MM.1S (cell line): ENCODE measurements at regions not wholly inside any gene's neighbourhood (a gene's known extent, or its start where the extent isn't known, plus 50 kb on each side); places are given as distances from the start of the nearest gene placed in this dataset.

Experiments used
- EZH2 ChIP-seq: fragments of 300-600 bp; sonication (generic); optimal IDR thresholded peaks from 2 replicates; pipeline ENCODE3; 2017; ENCODE audit warnings: low read depth, mild to moderate bottlenecking, antibody characterized with exemption, low read length, mixed read lengths
- EZH2phosphoT487 ChIP-seq: fragments of 300-600 bp; sonication (generic); IDR thresholded peaks from 2 replicates; pipeline ENCODE4 v1.6.1; 2018; ENCODE audit warnings: antibody characterized with exemption, low read length
- TF ChIP-seq, protein P1 (sequence below): fragments of 300-600 bp; sonication (generic); IDR thresholded peaks from 2 replicates; pipeline ENCODE4 v1.5.1; 2016; ENCODE audit warnings: antibody characterized with exemption, low read length, mixed read lengths

DNA sequence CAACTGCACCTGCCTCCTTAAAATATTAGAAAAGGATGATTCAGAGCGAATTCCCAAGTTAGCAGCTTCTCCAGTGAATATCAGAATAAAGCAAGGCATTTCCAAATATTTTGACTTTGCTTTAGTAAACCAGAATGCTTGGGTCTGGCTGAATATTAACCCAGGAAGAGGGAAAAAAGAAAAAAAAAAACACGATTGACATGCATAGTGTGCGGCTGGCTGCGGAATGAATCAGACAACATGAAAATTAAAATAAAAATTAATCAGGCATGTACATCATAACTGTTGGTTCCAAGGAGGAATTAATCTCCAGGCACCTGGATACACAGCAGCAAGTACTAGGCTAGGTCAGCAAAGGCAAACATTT lies 105.8 kb upstream of the NCKAP5 start:
- TF ChIP-seq, protein P1, sequence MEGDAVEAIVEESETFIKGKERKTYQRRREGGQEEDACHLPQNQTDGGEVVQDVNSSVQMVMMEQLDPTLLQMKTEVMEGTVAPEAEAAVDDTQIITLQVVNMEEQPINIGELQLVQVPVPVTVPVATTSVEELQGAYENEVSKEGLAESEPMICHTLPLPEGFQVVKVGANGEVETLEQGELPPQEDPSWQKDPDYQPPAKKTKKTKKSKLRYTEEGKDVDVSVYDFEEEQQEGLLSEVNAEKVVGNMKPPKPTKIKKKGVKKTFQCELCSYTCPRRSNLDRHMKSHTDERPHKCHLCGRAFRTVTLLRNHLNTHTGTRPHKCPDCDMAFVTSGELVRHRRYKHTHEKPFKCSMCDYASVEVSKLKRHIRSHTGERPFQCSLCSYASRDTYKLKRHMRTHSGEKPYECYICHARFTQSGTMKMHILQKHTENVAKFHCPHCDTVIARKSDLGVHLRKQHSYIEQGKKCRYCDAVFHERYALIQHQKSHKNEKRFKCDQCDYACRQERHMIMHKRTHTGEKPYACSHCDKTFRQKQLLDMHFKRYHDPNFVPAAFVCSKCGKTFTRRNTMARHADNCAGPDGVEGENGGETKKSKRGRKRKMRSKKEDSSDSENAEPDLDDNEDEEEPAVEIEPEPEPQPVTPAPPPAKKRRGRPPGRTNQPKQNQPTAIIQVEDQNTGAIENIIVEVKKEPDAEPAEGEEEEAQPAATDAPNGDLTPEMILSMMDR = no peak
- TF ChIP-seq EZH2phosphoT487 (no peak), EZH2 (no peak)
